HCT116 (cell line): ENCODE measurements at regions not wholly inside any gene's neighbourhood (a gene's known extent, or its start where the extent isn't known, plus 50 kb on each side); places are given as distances from the start of the nearest gene placed in this dataset.

Experiments used
- ATAC-seq: fragments of 200-7000 bp; cut with Tn5 transposase; 2 replicates; pipeline ENCODE4 v1.9.1; 2020; ENCODE audit warnings: mild to moderate bottlenecking, moderate library complexity
- BruUV-seq: library from RNA; stranded (reverse); fragments of 400-500 nt; replicated peaks from 2 replicates; lab custom pipeline; 2021; lab: Mats Ljungman, UMichigan
- CTCF ChIA-PET: fragments of 300-600 bp; sonication (Branson Sonifier 250); formaldehyde crosslinking; loops from one replicate; lab custom pipeline; 2021; ENCODE audit warnings: antibody characterized with exemption; lab: Charles Lee
- POLR2A ChIA-PET: fragments of 300-600, 350-600 bp; sonication (Branson Sonifier 250); formaldehyde crosslinking; loops from one replicate; lab custom pipeline; 2021; ENCODE audit warnings: antibody characterized with exemption; lab: Charles Lee
- RAD21 ChIA-PET, 2 experiments: fragments of 300-600 bp; sonication (Branson Sonifier 250); formaldehyde crosslinking; loops; one replicate each; lab custom pipeline; 2023; ENCODE audit warnings: low total read pairs in 2 of 2; ENCODE audit not compliant: uncharacterized antibody in 2 of 2, unreplicated experiment in 2 of 2, low non-redundant PET in 1 of 2; lab: Charles Lee
- DNase-seq: peaks from one replicate; pipeline ENCODE4 v3.0.0-alpha.2; 2010; ENCODE audit warnings: low read depth, low spot score
- H2AFZ ChIP-seq: fragments of 200-600 bp; shearing (Covaris generic), sonication (generic); 2 replicates; pipeline ENCODE4 v1.6.1; 2017; ENCODE audit warnings: low read depth, mixed run types, mixed read lengths, antibody characterized with exemption, low read length; ENCODE audit not compliant: poor library complexity, severe bottlenecking
- H3K27ac ChIP-seq: 2 replicates; pipeline ENCODE4 v1.5.1; 2012; ENCODE audit warnings: low read depth, low read length
- H3K27me3 ChIP-seq: fragments of 200-600 bp; sonication (generic); 2 replicates; pipeline ENCODE4 v1.6.1; 2016; ENCODE audit warnings: mixed run types, low read length, mixed read lengths; ENCODE audit not compliant: insufficient read depth
- H3K36me3 ChIP-seq, 2 experiments: fragments of 200-500 bp in 1 of 2; fragments of 200-600 bp in 1 of 2; sonication (Bioruptor generic) in 1 of 2; sonication (generic) in 1 of 2; 2 replicates each; pipeline versions ENCODE4 v1.5.1 to v1.6.1; 2014 to 2016; ENCODE audit warnings: low read length in 2 of 2, inconsistent platforms in 1 of 2, mixed read lengths in 1 of 2, mixed run types in 1 of 2; ENCODE audit not compliant: insufficient read depth in 2 of 2, control insufficient read depth in 1 of 2
- H3K4me1 ChIP-seq, 2 experiments: fragments of 200-600 bp in 1 of 2; sonication (generic) in 1 of 2; 2 replicates each; pipeline versions ENCODE4 v1.5.1 to v1.6.1; 2012 to 2017; ENCODE audit warnings: low read length in 2 of 2, inconsistent platforms in 1 of 2, mild to moderate bottlenecking in 1 of 2, mixed read lengths in 1 of 2, mixed run types in 1 of 2, moderate library complexity in 1 of 2; ENCODE audit not compliant: insufficient read depth in 2 of 2, control insufficient read depth in 1 of 2
- H3K4me2 ChIP-seq: fragments of 200-600 bp; sonication (generic); 2 replicates; pipeline ENCODE4 v1.6.1; 2017; ENCODE audit warnings: mixed run types, low read length, mixed read lengths
- H3K4me3 ChIP-seq, 2 experiments: fragments of 200-600 bp in 1 of 2; sonication (generic) in 1 of 2; replicated peaks in 1 of 2; 2 replicates each; pipeline ENCODE4 v1.5.1; 2011 to 2016; ENCODE audit warnings: low read length in 2 of 2, control low read depth in 1 of 2, low read depth in 1 of 2, mild to moderate bottlenecking in 1 of 2, mixed read lengths in 1 of 2, mixed run types in 1 of 2
- H3K79me2 ChIP-seq: fragments of 200-600 bp; sonication (generic); 2 replicates; pipeline ENCODE4 v1.6.1; 2017; ENCODE audit warnings: mild to moderate bottlenecking, mixed run types, low read length, moderate library complexity, mixed read lengths; ENCODE audit not compliant: insufficient read depth
- H3K9ac ChIP-seq: fragments of 200-600 bp; sonication (generic); 2 replicates; pipeline ENCODE4 v1.6.1; 2016; ENCODE audit warnings: low read length, mixed read lengths
- H3K9me2 ChIP-seq: fragments of 200-600 bp; sonication (generic), shearing (Covaris generic); 2 replicates; pipeline ENCODE4 v1.6.1; 2017; ENCODE audit warnings: mixed run types, mild to moderate bottlenecking, moderate library complexity; ENCODE audit not compliant: insufficient read depth
- H3K9me3 ChIP-seq, 2 experiments: fragments of 200-500 bp in 1 of 2; fragments of 200-600 bp in 1 of 2; sonication (Bioruptor generic) in 1 of 2; sonication (generic) in 1 of 2; 2 replicates each; pipeline ENCODE4 v1.6.1; 2014 to 2017; ENCODE audit warnings: low read length in 2 of 2, mixed read lengths in 2 of 2, inconsistent platforms in 1 of 2, low read depth in 1 of 2, mild to moderate bottlenecking in 1 of 2, mixed run types in 1 of 2, moderate library complexity in 1 of 2; ENCODE audit not compliant: control insufficient read depth in 1 of 2, insufficient read depth in 1 of 2
- H4K20me1 ChIP-seq: fragments of 200-600 bp; sonication (generic), shearing (Covaris generic); 2 replicates; pipeline ENCODE4 v1.6.1; 2017; ENCODE audit warnings: mixed run types, mild to moderate bottlenecking, moderate library complexity; ENCODE audit not compliant: insufficient read depth
- CBX3 ChIP-seq: IDR thresholded peaks from 2 replicates; pipeline ENCODE4 v1.6.1; 2012; ENCODE audit warnings: low read depth
- EGR1 ChIP-seq: IDR thresholded peaks from 2 replicates; pipeline ENCODE4 v1.6.1; 2012; ENCODE audit warnings: low read depth
- EZH2 ChIP-seq: fragments of 200-600 bp; sonication (generic); IDR thresholded peaks from 2 replicates; pipeline ENCODE4 v1.6.1; 2017; ENCODE audit warnings: antibody characterized with exemption, mixed run types
- EZH2phosphoT487 ChIP-seq: fragments of 200-600 bp; IDR thresholded peaks from 2 replicates; pipeline ENCODE4 v1.6.1; 2018; ENCODE audit warnings: antibody characterized with exemption, borderline replicate concordance
- POLR2A ChIP-seq: IDR thresholded peaks from 2 replicates; pipeline ENCODE4 v1.7.0; 2011; ENCODE audit warnings: borderline replicate concordance; ENCODE audit not compliant: insufficient read depth, insufficient read length; ENCODE audit errors: extremely low read depth
- POLR2AphosphoS5 ChIP-seq: IDR thresholded peaks from 2 replicates; pipeline ENCODE4 v1.6.1; 2011; ENCODE audit warnings: mild to moderate bottlenecking, low read depth, low read length, moderate library complexity
- REST ChIP-seq: IDR thresholded peaks from 2 replicates; pipeline ENCODE4 v1.6.1; 2012; ENCODE audit warnings: low read depth
- SRF ChIP-seq: IDR thresholded peaks from 2 replicates; pipeline ENCODE4 v1.6.1; 2012; ENCODE audit warnings: low read depth
- TCF7L2 ChIP-seq: IDR thresholded peaks from 2 replicates; pipeline ENCODE4 v1.7.0; 2011; ENCODE audit warnings: borderline replicate concordance, inconsistent platforms; ENCODE audit not compliant: insufficient read depth, insufficient read length; ENCODE audit errors: extremely low read depth
- ZBTB33 ChIP-seq: IDR thresholded peaks from 2 replicates; pipeline ENCODE4 v1.6.1; 2011; ENCODE audit warnings: mild to moderate bottlenecking, low read length, moderate library complexity; ENCODE audit not compliant: insufficient replicate concordance; ENCODE audit errors: extremely low read depth
- intact Hi-C: fragments of 100-400 bp; cut with micrococcal nuclease; formaldehyde crosslinking; loops from 2 replicates; pipeline ENCODE4 v1.10.0; 2022

DNA sequence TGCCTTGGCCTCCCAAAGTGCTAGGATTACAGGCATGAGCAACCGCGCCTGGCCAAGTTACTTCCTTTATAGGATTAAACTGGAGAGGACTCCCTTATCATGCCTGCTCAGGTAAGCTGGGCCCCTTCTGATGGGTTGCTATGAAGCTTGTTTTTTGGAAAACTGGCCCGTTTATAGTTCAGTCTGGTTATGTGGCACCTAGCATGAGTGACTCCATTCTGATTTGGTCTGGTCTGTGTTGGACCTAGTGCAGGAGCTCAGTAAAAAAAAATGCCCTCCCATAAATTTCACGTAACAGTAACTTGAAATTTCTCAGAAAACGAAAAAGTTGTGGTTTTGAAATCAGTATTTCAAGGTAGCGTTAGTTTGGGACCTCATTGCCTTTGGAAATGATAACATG, 448.4 kb downstream of the HACE1 start:
- H3K36me3 ChIP-seq: no peaks in the 10 kb centered on the region
- RAD21 ChIA-PET: no interaction called here
- intact Hi-C loops: no loop called here
- BruUV-seq: no TSS peak
- H3K9me3 ChIP-seq: no peaks in the 10 kb centered on the region
- no peaks in the 10 kb centered on the region for H3K4me1 ChIP-seq
- ATAC-seq (no peak), DNase-seq (no peak)
- no peak overlapping the region for H3K4me2 ChIP-seq
- CTCF ChIA-PET: no interaction called here
- no peaks in the 10 kb centered on the region for H3K27me3 ChIP-seq
- no peak overlapping the region for H3K27ac ChIP-seq
- POLR2A ChIA-PET: no interaction called here
- H3K9me2 ChIP-seq: no peaks in the 10 kb centered on the region
- H3K9ac ChIP-seq: no peak overlapping the region
- H2AFZ ChIP-seq: no peak overlapping the region
- no peaks in the 10 kb centered on the region for H3K79me2 ChIP-seq
- no peak overlapping the region for H3K4me3 ChIP-seq
- no peaks in the 10 kb centered on the region for H4K20me1 ChIP-seq
- no peak for TF ChIP-seq ZBTB33
- TF ChIP-seq POLR2A: no peak
- TF ChIP-seq CBX3: no peak
- TF ChIP-seq EGR1: no peak
- no peak for TF ChIP-seq EZH2
- TF ChIP-seq TCF7L2: no peak
- no peak for TF ChIP-seq EZH2phosphoT487
- no peak for TF ChIP-seq SRF
- TF ChIP-seq POLR2AphosphoS5: no peak
- no peak for TF ChIP-seq REST
